IMR-90 (cell line): ENCODE measurements at regions not wholly inside any gene's neighbourhood (a gene's known extent, or its start where the extent isn't known, plus 50 kb on each side); places are given as distances from the start of the nearest gene placed in this dataset.

Experiments
- ATAC-seq: fragments of 200-7000 bp; cut with Tn5 transposase; 2 replicates; pipeline ENCODE4 v1.9.1; 2020; ENCODE audit warnings: low read depth, mild to moderate bottlenecking, moderate library complexity
- BruUV-seq: library from RNA; stranded (reverse); fragments of 400-500 nt; replicated peaks from 2 replicates; lab custom pipeline; 2021; lab: Mats Ljungman, UMichigan
- CTCF ChIA-PET: fragments of 300-600 bp; formaldehyde crosslinking; extraction: SDS; loops from one replicate; lab custom pipeline; 2021; ENCODE audit warnings: antibody characterized with exemption; lab: Yijun Ruan, JAX
- POLR2A ChIA-PET: fragments of 300-600 bp; sonication (Branson Sonifier 250); formaldehyde crosslinking; loops from one replicate; lab custom pipeline; 2022; ENCODE audit warnings: antibody characterized with exemption; ENCODE audit not compliant: unreplicated experiment; lab: Charles Lee
- DNase-seq: peaks from one replicate; pipeline ENCODE4 v3.0.0; 2013
- H2AFZ ChIP-seq: replicated peaks from 2 replicates; pipeline ENCODE3; 2013; ENCODE audit warnings: low read length, mild to moderate bottlenecking; ENCODE audit not compliant: poor library complexity
- H2AK5ac ChIP-seq: 2 replicates; pipeline ENCODE4 v1.6.1; 2013; ENCODE audit warnings: low read depth, low read length, inconsistent platforms
- H2AK9ac ChIP-seq: replicated peaks from 2 replicates; pipeline ENCODE3; 2013; ENCODE audit warnings: mild to moderate bottlenecking, low read depth, low read length, moderate library complexity; ENCODE audit not compliant: poor library complexity
- H2BK120ac ChIP-seq: 2 replicates; pipeline ENCODE4 v1.6.1; 2013; ENCODE audit warnings: low read depth, low read length, inconsistent platforms
- H2BK15ac ChIP-seq: 3 replicates; pipeline ENCODE4 v1.6.1; 2013; ENCODE audit warnings: low read depth, low read length, inconsistent platforms
- H2BK20ac ChIP-seq: 2 replicates; pipeline ENCODE4 v1.6.1; 2013; ENCODE audit warnings: low read depth, mild to moderate bottlenecking, inconsistent platforms, low read length, moderate library complexity
- H2BK5ac ChIP-seq: 2 replicates; pipeline ENCODE4 v1.6.1; 2013; ENCODE audit warnings: mild to moderate bottlenecking, low read depth, low read length, inconsistent platforms; ENCODE audit not compliant: poor library complexity, severe bottlenecking
- H3K14ac ChIP-seq: replicated peaks from 2 replicates; pipeline ENCODE4 v1.6.1; 2013; ENCODE audit warnings: low read depth, low read length, inconsistent platforms
- H3K18ac ChIP-seq: 2 replicates; pipeline ENCODE4 v1.6.1; 2013; ENCODE audit warnings: low read depth, low read length, control low read depth
- H3K23ac ChIP-seq: 2 replicates; pipeline ENCODE4 v1.6.1; 2013; ENCODE audit warnings: low read depth, low read length, inconsistent platforms
- H3K27ac ChIP-seq: 2 replicates; pipeline ENCODE4 v1.5.1; 2013; ENCODE audit warnings: mild to moderate bottlenecking, control low read depth, low read length; ENCODE audit not compliant: insufficient read depth
- H3K27me3 ChIP-seq: 2 replicates; pipeline ENCODE4 v1.6.1; 2013; ENCODE audit warnings: low read length; ENCODE audit not compliant: control insufficient read depth, insufficient read depth
- H3K36me3 ChIP-seq: 2 replicates; pipeline ENCODE4 v1.6.1; 2013; ENCODE audit warnings: low read length, mixed read lengths; ENCODE audit not compliant: control insufficient read depth, insufficient read depth
- H3K4ac ChIP-seq: 2 replicates; pipeline ENCODE4 v1.6.1; 2013; ENCODE audit warnings: low read depth, low read length, inconsistent platforms
- H3K4me1 ChIP-seq: 2 replicates; pipeline ENCODE4 v1.6.1; 2013; ENCODE audit warnings: low read length, mixed read lengths; ENCODE audit not compliant: control insufficient read depth, insufficient read depth
- H3K4me2 ChIP-seq: 2 replicates; pipeline ENCODE4 v1.6.1; 2013; ENCODE audit warnings: low read depth, mild to moderate bottlenecking, control low read depth, low read length, moderate library complexity
- H3K4me3 ChIP-seq: 2 replicates; pipeline ENCODE4 v1.5.1; 2013; ENCODE audit warnings: low read depth, mild to moderate bottlenecking, control low read depth, low read length, moderate library complexity; ENCODE audit not compliant: insufficient read depth
- H3K56ac ChIP-seq: 2 replicates; pipeline ENCODE4 v1.6.1; 2013; ENCODE audit warnings: low read length, inconsistent platforms; ENCODE audit not compliant: insufficient read depth; ENCODE audit errors: extremely low read depth
- H3K79me1 ChIP-seq, 2 experiments: 2 replicates each; pipeline ENCODE4 v1.6.1; 2013; ENCODE audit warnings: low read length in 2 of 2, inconsistent platforms in 1 of 2, low read depth in 1 of 2
- H3K9ac ChIP-seq: 2 replicates; pipeline ENCODE4 v1.6.1; 2013; ENCODE audit warnings: low read depth, low read length, control low read depth
- H3K9me1 ChIP-seq: 2 replicates; pipeline ENCODE4 v1.6.1; 2013; ENCODE audit warnings: low read length, inconsistent platforms; ENCODE audit not compliant: insufficient read depth
- H3K9me3 ChIP-seq: 2 replicates; pipeline ENCODE4 v1.6.1; 2013; ENCODE audit warnings: low read length; ENCODE audit not compliant: control insufficient read depth, insufficient read depth
- H4K20me1 ChIP-seq: 2 replicates; pipeline ENCODE4 v1.6.1; 2013; ENCODE audit warnings: low read length, inconsistent platforms; ENCODE audit not compliant: insufficient read depth
- H4K5ac ChIP-seq: 2 replicates; pipeline ENCODE4 v1.6.1; 2013; ENCODE audit warnings: mild to moderate bottlenecking, low read depth, low read length, control low read depth
- H4K8ac ChIP-seq, 2 experiments: 2 replicates each; pipeline ENCODE4 v1.6.1; 2013; ENCODE audit warnings: low read depth in 2 of 2, low read length in 2 of 2, control low read depth in 1 of 2, inconsistent platforms in 1 of 2
- H4K91ac ChIP-seq: 2 replicates; pipeline ENCODE4 v1.6.1; 2013; ENCODE audit warnings: low read depth, low read length, inconsistent platforms; ENCODE audit not compliant: insufficient read depth
- BHLHE40 ChIP-seq: fragments of 150-350 bp; IDR thresholded peaks from 2 replicates; pipeline ENCODE4 v1.6.1; 2016; ENCODE audit warnings: mild to moderate bottlenecking, low read depth, low read length
- FOS ChIP-seq: fragments of 150-350 bp; IDR thresholded peaks from 2 replicates; pipeline ENCODE4 v1.6.1; 2016; ENCODE audit warnings: low read depth, low read length
- MAFK ChIP-seq: IDR thresholded peaks from 2 replicates; pipeline ENCODE4 v1.6.1; 2012; ENCODE audit warnings: low read depth, low read length, improper control_type of control experiment
- MAZ ChIP-seq: IDR thresholded peaks from 2 replicates; pipeline ENCODE4 v1.6.1; 2012; ENCODE audit warnings: low read depth, mild to moderate bottlenecking, low read length, improper control_type of control experiment, moderate library complexity, borderline replicate concordance
- MXI1 ChIP-seq: IDR thresholded peaks from 2 replicates; pipeline ENCODE4 v1.6.1; 2012; ENCODE audit warnings: low read depth, mild to moderate bottlenecking, low read length, moderate library complexity, borderline replicate concordance
- RAD21 ChIP-seq: IDR thresholded peaks from 2 replicates; pipeline ENCODE4 v1.6.1; 2012; ENCODE audit warnings: low read length, improper control_type of control experiment
- SMC3 ChIP-seq: fragments of 150-350 bp; IDR thresholded peaks from 2 replicates; pipeline ENCODE4 v1.6.1; 2016; ENCODE audit warnings: low read depth, mild to moderate bottlenecking, antibody characterized with exemption, low read length, moderate library complexity
- WGBS, 2 experiments: methylation state at CpG; one replicate each; pipeline versions ENCODE4 v1.1.5 to v1.1.7; 2013; ENCODE audit warnings: missing lambda C conversion rate in 2 of 2; ENCODE audit not compliant: insufficient read length in 1 of 2; ENCODE audit errors: extremely low coverage in 2 of 2; 5-methylcytosine and 5-hydroxymethylcytosine counted together
- dilution Hi-C: fragments of 300-500 bp; cut with HindIII; formaldehyde crosslinking; loops from one replicate; pipeline ENCODE4 v1.14.3; 2018; ENCODE audit warnings: low sequenced_read_pairs; ENCODE audit not compliant: unreplicated experiment
- in situ Hi-C: fragments of 300-500 bp; cut with MboI; formaldehyde crosslinking; loops from 3 replicates; pipeline ENCODE4 v1.14.3; 2019; ENCODE audit warnings: low sequenced_read_pairs, inconsistent platforms, mixed read lengths
- intact Hi-C: fragments of 100-400 bp; cut with micrococcal nuclease; formaldehyde crosslinking; loops from 2 replicates; pipeline ENCODE4 v1.10.0; 2022

DNA sequence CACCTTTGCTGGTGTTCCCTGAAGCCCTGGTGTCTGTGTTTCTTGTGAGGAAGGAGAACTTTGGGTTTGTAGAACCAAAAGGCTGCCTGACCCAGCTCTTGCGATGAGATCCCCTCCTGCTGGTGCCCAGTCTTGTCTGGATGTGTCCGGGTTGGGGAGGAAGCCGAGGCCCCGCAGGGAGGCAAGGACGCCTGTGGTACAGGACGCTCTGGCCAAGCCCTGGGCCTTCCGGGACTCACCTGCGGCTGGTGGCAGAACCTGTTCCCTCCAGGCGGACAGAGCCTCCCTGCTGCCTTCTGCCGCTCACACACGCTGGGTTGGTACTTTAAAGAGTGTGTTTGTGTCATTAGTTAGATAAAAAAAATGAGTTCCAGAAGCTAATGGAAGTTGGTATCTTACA is 616.2 kb downstream of the GALR1 start:
- Histone ChIP-seq H3K4me1 (no peaks in the 10 kb centered on the region), H3K4ac (no peak overlapping the region), H3K27ac (no peak overlapping the region), H3K4me3 (no peak overlapping the region), H3K4me2 (no peak overlapping the region), H3K9ac (no peak overlapping the region), H2AK9ac (no peak overlapping the region), H2BK5ac (no peak overlapping the region), H2AFZ (no peak overlapping the region), H4K5ac (no peak overlapping the region), H2AK5ac (no peak overlapping the region), H2BK20ac (no peak overlapping the region), H3K27me3 (no peaks in the 10 kb centered on the region), H4K91ac (no peak overlapping the region), H4K20me1 (no peaks in the 10 kb centered on the region), H3K56ac (no peak overlapping the region), H3K79me1 (no peaks in the 10 kb centered on the region), H3K14ac (no peak overlapping the region), H2BK15ac (no peak overlapping the region), H3K18ac (no peak overlapping the region), H2BK120ac (no peak overlapping the region), H3K23ac (no peak overlapping the region), H3K36me3 (no peaks in the 10 kb centered on the region), H3K9me3 (peaks cover 43% of the 10 kb centered on the region), H3K9me1 (no peaks in the 10 kb centered on the region), H4K8ac (no peak overlapping the region)
- in situ Hi-C loops: no loop called here
- ATAC-seq (no peak), DNase-seq (no peak)
- BruUV-seq: no TSS peak
- no peak for TF ChIP-seq FOS
- no peak for TF ChIP-seq RAD21
- TF ChIP-seq MXI1: no peak
- no peak for TF ChIP-seq MAZ
- TF ChIP-seq SMC3: no peak
- TF ChIP-seq BHLHE40: no peak
- TF ChIP-seq MAFK: no peak
- intact Hi-C loops: no loop called here
- ChIA-PET POLR2A (no interaction called here), CTCF (no interaction called here)
- WGBS, 2 experiments: 82% methylated on average over 3 of the region's 11 CpGs; no CpG with 5 or more reads in 1 of the 2 experiments
- dilution Hi-C loops: no loop called here
